GM12878 (cell line): ENCODE measurements at regions not wholly inside any gene's neighbourhood (a gene's known extent, or its start where the extent isn't known, plus 50 kb on each side); places are given as distances from the start of the nearest gene placed in this dataset.

Source experiments
- ATAC-seq: fragments of 200-7000 bp; cut with Tn5 transposase; 3 replicates; pipeline ENCODE4 v1.9.1; 2020; ENCODE audit warnings: mild to moderate bottlenecking, moderate library complexity
- BruUV-seq: library from RNA; stranded (reverse); fragments of 400-500 nt; replicated peaks from 2 replicates; lab custom pipeline; 2021; lab: Mats Ljungman, UMichigan
- CTCF ChIA-PET: fragments of 300-600 bp; sonication (Branson Sonifier 250); formaldehyde crosslinking; extraction: SDS; loops from one replicate; lab custom pipeline; 2021; ENCODE audit warnings: inconsistent platforms; lab: Yijun Ruan, JAX
- POLR2A ChIA-PET: fragments of 350-600 bp; formaldehyde crosslinking; extraction: SDS; loops from one replicate; lab custom pipeline; 2021; ENCODE audit warnings: inconsistent platforms; lab: Charles Lee
- RAD21 ChIA-PET: fragments of 300-600 bp; sonication (Branson Sonifier 250); formaldehyde crosslinking; loops from one replicate; lab custom pipeline; 2023; ENCODE audit warnings: antibody characterized with exemption; ENCODE audit not compliant: unreplicated experiment; lab: Charles Lee
- SMC1A ChIA-PET: fragments of 300-600 bp; sonication (Branson Sonifier 250); formaldehyde crosslinking; loops from one replicate; lab custom pipeline; 2023; ENCODE audit not compliant: unreplicated experiment, uncharacterized antibody; lab: Charles Lee
- DNase-seq: peaks from one replicate; pipeline ENCODE4 v3.0.0-alpha.2; 2011; ENCODE audit warnings: low read depth, low spot score
- FAIRE-seq: peaks from 3 replicates; lab custom pipeline; 2011; peaks lifted over from hg19 to GRCh38; lab: Jason Lieb, UNC
- H2AFZ ChIP-seq: 2 replicates; pipeline ENCODE4 v1.6.0; 2011; ENCODE audit warnings: low read depth, low read length, control low read depth; ENCODE audit not compliant: control insufficient read depth
- H3K27ac ChIP-seq: 2 replicates; pipeline ENCODE4 v1.5.1; 2011; ENCODE audit warnings: control low read depth; ENCODE audit not compliant: control insufficient read depth, insufficient read depth
- H3K27me3 ChIP-seq, 2 experiments: replicated peaks in 1 of 2; 2 replicates each; pipeline versions ENCODE4 v1.6.0 to v1.6.1; 2011; ENCODE audit warnings: low read length in 1 of 2; ENCODE audit not compliant: control insufficient read depth in 2 of 2, insufficient read depth in 2 of 2
- H3K36me3 ChIP-seq, 2 experiments: 2 replicates each; pipeline ENCODE4 v1.5.1; 2011; ENCODE audit warnings: low read length in 1 of 2; ENCODE audit not compliant: control insufficient read depth in 2 of 2, insufficient read depth in 2 of 2
- H3K4me1 ChIP-seq: 2 replicates; pipeline ENCODE4 v1.6.1; 2011; ENCODE audit warnings: mild to moderate bottlenecking, low read length, moderate library complexity, mixed read lengths; ENCODE audit not compliant: control insufficient read depth, insufficient read depth
- H3K4me2 ChIP-seq: 2 replicates; pipeline ENCODE4 v1.6.0; 2011; ENCODE audit warnings: control low read depth; ENCODE audit not compliant: control insufficient read depth, insufficient read depth
- H3K4me3 ChIP-seq: fragments of 200-600 bp; sonication (generic); 2 replicates; pipeline ENCODE4 v1.5.1; 2016
- H3K79me2 ChIP-seq: 2 replicates; pipeline ENCODE4 v1.6.0; 2011; ENCODE audit warnings: low read length; ENCODE audit not compliant: control insufficient read depth, insufficient read depth
- H3K9ac ChIP-seq: 2 replicates; pipeline ENCODE4 v1.8.0; 2011; ENCODE audit warnings: low read length, control low read depth, mixed read lengths; ENCODE audit not compliant: control insufficient read depth, insufficient read depth
- H3K9me3 ChIP-seq: replicated peaks from 3 replicates; pipeline ENCODE4 v1.5.1; 2011; ENCODE audit warnings: mild to moderate bottlenecking, low read length; ENCODE audit not compliant: control insufficient read depth, insufficient read depth
- H4K20me1 ChIP-seq: 2 replicates; pipeline ENCODE4 v1.6.0; 2011; ENCODE audit not compliant: control insufficient read depth, insufficient read depth
- BACH1 ChIP-seq: fragments of 450-650 bp; IDR thresholded peaks from 2 replicates; pipeline ENCODE4 v1.6.1; 2017; ENCODE audit warnings: mild to moderate bottlenecking, borderline replicate concordance
- CEBPB ChIP-seq, 2 experiments: fragments of 150-350 bp in 1 of 2; IDR thresholded peaks; 2 replicates each; pipeline ENCODE4 v1.6.1; 2012 to 2014; ENCODE audit warnings: low read depth in 2 of 2, low read length in 2 of 2, borderline replicate concordance in 1 of 2, inconsistent platforms in 1 of 2
- E4F1 ChIP-seq: fragments of 450-650 bp; IDR thresholded peaks from 2 replicates; pipeline ENCODE4 v1.6.1; 2018; ENCODE audit warnings: borderline replicate concordance, mild to moderate bottlenecking; ENCODE audit not compliant: partially characterized antibody
- HDAC6 ChIP-seq: fragments of 200-600 bp; sonication (generic); IDR thresholded peaks from one replicate; pipeline ENCODE4 v1.8.0; 2017; ENCODE audit warnings: antibody characterized with exemption; ENCODE audit not compliant: unreplicated experiment
- KDM1A ChIP-seq: fragments of 200-600 bp; sonication (generic); IDR thresholded peaks from 2 replicates; pipeline ENCODE4 v1.6.1; 2016; ENCODE audit warnings: borderline replicate concordance
- MEF2B ChIP-seq: fragments of 450-650 bp; IDR thresholded peaks from 2 replicates; pipeline ENCODE4 v1.6.1; 2018; ENCODE audit warnings: mild to moderate bottlenecking, moderate library complexity; ENCODE audit not compliant: partially characterized antibody, poor library complexity, severe bottlenecking
- MXI1 ChIP-seq: fragments of 150-350 bp; IDR thresholded peaks from 2 replicates; pipeline ENCODE4 v1.6.1; 2011; ENCODE audit warnings: low read depth, mild to moderate bottlenecking, inconsistent platforms, low read length, improper control_type of control experiment
- SIX5 ChIP-seq: IDR thresholded peaks from 2 replicates; pipeline ENCODE4 v1.6.1; 2011; ENCODE audit warnings: mild to moderate bottlenecking, low read depth, low read length, moderate library complexity; ENCODE audit not compliant: severe bottlenecking
- YY1 ChIP-seq: IDR thresholded peaks from 2 replicates; pipeline ENCODE4 v1.6.1; 2011; ENCODE audit warnings: low read depth, mild to moderate bottlenecking, low read length
- ZZZ3 ChIP-seq: IDR thresholded peaks from 2 replicates; pipeline ENCODE4 v1.6.1; 2011; ENCODE audit warnings: low read depth; ENCODE audit not compliant: control insufficient read depth, insufficient read length
- WGBS: methylation state at CpG from one replicate; pipeline ENCODE4 v1.1.6; 2016; ENCODE audit warnings: low lambda C conversion rate; ENCODE audit not compliant: insufficient replicate concordance, insufficient coverage; ENCODE audit errors: missing lambda C conversion rate; 5-methylcytosine and 5-hydroxymethylcytosine counted together
- in situ Hi-C: fragments of 300-500 bp; cut with MboI; formaldehyde crosslinking; loops from 9 replicates; pipeline ENCODE4 v1.14.3; 2018; ENCODE audit warnings: mixed read lengths
- intact Hi-C: fragments of 100-400 bp; cut with micrococcal nuclease; formaldehyde crosslinking; loops from one replicate; pipeline ENCODE4 v1.14.2; 2022; ENCODE audit not compliant: unreplicated experiment
- TF ChIP-seq, protein P1 (sequence below): fragments of 150-350 bp; IDR thresholded peaks from 2 replicates; pipeline ENCODE4 v1.6.1; 2014; ENCODE audit warnings: mild to moderate bottlenecking, low read depth, low read length

DNA sequence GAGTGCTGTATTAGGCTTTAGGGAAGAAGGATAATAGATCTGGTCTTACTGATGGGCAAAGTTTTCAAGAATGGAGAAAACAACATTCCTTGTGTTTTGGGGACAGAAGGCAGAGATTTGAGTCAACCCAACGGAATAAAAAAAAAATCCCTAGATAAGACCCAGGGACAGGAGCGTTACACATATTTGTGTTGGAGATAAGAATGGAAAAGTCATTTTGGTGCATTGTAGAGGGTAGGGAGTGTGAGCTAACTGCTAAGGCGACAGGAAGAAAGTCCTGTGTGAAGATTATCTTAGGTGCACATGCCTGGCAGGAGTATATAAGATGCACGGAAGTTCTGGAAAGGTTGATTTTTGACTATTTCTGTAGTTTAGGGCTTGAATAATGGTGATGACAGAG, 450.3 kb upstream of the ARGLU1 start:
- no peaks in the 10 kb centered on the region for H3K79me2 ChIP-seq
- no peaks in the 10 kb centered on the region for H3K9me3 ChIP-seq
- 44% methylated on average over 4 of the region's 4 CpGs for WGBS
- in situ Hi-C loops, result no loop called here
- no peaks in the 10 kb centered on the region for H4K20me1 ChIP-seq
- no peak overlapping the region for H3K4me2 ChIP-seq
- H3K9ac ChIP-seq, result no peak overlapping the region
- FAIRE-seq, result no peak
- H3K27ac ChIP-seq, result no peak overlapping the region
- intact Hi-C loops, result no loop called here
- no peak overlapping the region for H3K4me3 ChIP-seq
- ChIA-PET POLR2A (interaction anchor here (1.0 kb wide), 1 partner anchor 23 kb away, joined by 3 read pairs; no protein-coding TSS in a partner anchor), RAD21 (interaction anchor here (1.1 to 1.3 kb wide), 2 partner anchors 27 to 29 kb away, joined by 3 to 5 read pairs; no protein-coding TSS in a partner anchor), SMC1A (interaction anchor here (1.9 to 2.7 kb wide), 4 partner anchors 8 to 22 kb away, joined by 5 to 13 read pairs (median 8); no protein-coding TSS in a partner anchor), CTCF (no interaction called here)
- no peaks in the 10 kb centered on the region for H3K36me3 ChIP-seq
- ATAC-seq, result no peak
- no peak overlapping the region for H2AFZ ChIP-seq
- H3K4me1 ChIP-seq, result no peaks in the 10 kb centered on the region
- no TSS peak for BruUV-seq
- TF ChIP-seq KDM1A, result no peak
- no peak for TF ChIP-seq CEBPB (IDR thresholded peaks at IDR 0.05; ENCODE audit: borderline replicate concordance in 1 of 2, low read depth in 2 of 2, low read length in 2 of 2)
- TF ChIP-seq MXI1, result no peak
- TF ChIP-seq MEF2B, result no peak
- TF ChIP-seq BACH1, result no peak
- TF ChIP-seq HDAC6, result no peak
- no peak for TF ChIP-seq YY1
- TF ChIP-seq, protein P1, sequence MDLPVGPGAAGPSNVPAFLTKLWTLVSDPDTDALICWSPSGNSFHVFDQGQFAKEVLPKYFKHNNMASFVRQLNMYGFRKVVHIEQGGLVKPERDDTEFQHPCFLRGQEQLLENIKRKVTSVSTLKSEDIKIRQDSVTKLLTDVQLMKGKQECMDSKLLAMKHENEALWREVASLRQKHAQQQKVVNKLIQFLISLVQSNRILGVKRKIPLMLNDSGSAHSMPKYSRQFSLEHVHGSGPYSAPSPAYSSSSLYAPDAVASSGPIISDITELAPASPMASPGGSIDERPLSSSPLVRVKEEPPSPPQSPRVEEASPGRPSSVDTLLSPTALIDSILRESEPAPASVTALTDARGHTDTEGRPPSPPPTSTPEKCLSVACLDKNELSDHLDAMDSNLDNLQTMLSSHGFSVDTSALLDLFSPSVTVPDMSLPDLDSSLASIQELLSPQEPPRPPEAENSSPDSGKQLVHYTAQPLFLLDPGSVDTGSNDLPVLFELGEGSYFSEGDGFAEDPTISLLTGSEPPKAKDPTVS, result no peak
- TF ChIP-seq E4F1, result no peak
- TF ChIP-seq ZZZ3, result no peak
- TF ChIP-seq SIX5, result no peak
- no peaks in the 10 kb centered on the region for H3K27me3 ChIP-seq
- DNase-seq, result no peak
